Heart left ventricle (tissue), 16 donors: ENCODE measurements at regions not wholly inside any gene's neighbourhood (a gene's known extent, or its start where the extent isn't known, plus 50 kb on each side); places are given as distances from the start of the nearest gene placed in this dataset.

Source experiments
- ATAC-seq, 4 donors: fragments of 200-7000 bp; cut with Tn5 transposase; one replicate each; pipeline ENCODE4 v1.9.1; 2020 to 2022; ENCODE audit warnings: moderate library complexity in 4 of 4, mild to moderate bottlenecking in 3 of 4, moderate number of reproducible peaks in 1 of 4
- DNase-seq, 5 donors: peaks; one replicate each; pipeline ENCODE4 v3.0.0-alpha.2; 2020
- H3K27ac ChIP-seq, 12 donors: fragments of 200-600 bp; sonication (generic) in 4 of 12; one replicate each; pipeline versions ENCODE4 v1.5.0 to v1.8.0; 2016 to 2022; ENCODE audit warnings: mild to moderate bottlenecking in 2 of 12
- H3K27me3 ChIP-seq, 9 donors: fragments of 200-600 bp; sonication (generic) in 2 of 9; one replicate each; pipeline versions ENCODE4 v1.5.1 to v1.8.0; 2016 to 2022; ENCODE audit warnings: mild to moderate bottlenecking in 3 of 9
- H3K36me3 ChIP-seq, 9 donors: fragments of 200-600 bp; sonication (generic) in 2 of 9; one replicate each; pipeline versions ENCODE4 v1.5.0 to v1.8.0; 2018 to 2022; ENCODE audit warnings: mild to moderate bottlenecking in 2 of 9
- H3K4me1 ChIP-seq, 12 donors: fragments of 200-600 bp; sonication (generic) in 4 of 12; one replicate each; pipeline versions ENCODE4 v1.5.0 to v1.8.0; 2016 to 2022; ENCODE audit warnings: mild to moderate bottlenecking in 3 of 12
- H3K4me3 ChIP-seq, 12 donors: fragments of 200-600 bp; sonication (generic) in 4 of 12; one replicate each; pipeline versions ENCODE4 v1.5.0 to v1.8.0; 2017 to 2022; ENCODE audit warnings: mild to moderate bottlenecking in 9 of 12, moderate library complexity in 4 of 12
- H3K9me3 ChIP-seq, 12 donors: fragments of 200-600 bp; sonication (generic) in 4 of 12; one replicate each; pipeline versions ENCODE4 v1.5.0 to v1.8.0; 2016 to 2022; ENCODE audit warnings: mild to moderate bottlenecking in 1 of 12
- POLR2A ChIP-seq, 2 donors: fragments of 450-650 bp; IDR thresholded peaks; one replicate each; pipeline ENCODE4 v1.6.1; 2017; ENCODE audit warnings: antibody characterized with exemption in 2 of 2, mild to moderate bottlenecking in 2 of 2, moderate library complexity in 2 of 2
- WGBS, 4 donors: extraction: QIAGEN DNeasy Blood & Tissue Kit in 2 of 4; methylation state at CpG; one replicate each; pipeline versions ENCODE4 v1.1.5 to v1.1.7; 2013 to 2018; 5-methylcytosine and 5-hydroxymethylcytosine counted together
- intact Hi-C, 10 donors: fragments of 100-400 bp; cut with DNase I; formaldehyde crosslinking; loops; one replicate each; pipeline versions ENCODE4 v1.11.1 to v1.14.2; 2022
- TF ChIP-seq, protein P1 (sequence below), 12 donors: fragments of 200-600 bp; sonication (generic) in 4 of 12; IDR thresholded peaks; one replicate each; pipeline versions ENCODE4 v1.5.0 to v1.8.0; 2018 to 2022; ENCODE audit warnings: antibody characterized with exemption in 12 of 12, mild to moderate bottlenecking in 5 of 12
- donor health status: ischemic (EF 13 %, LVEDD 7.1; RV severe dilation, severe dysfunction).
- donor health status: healthy with polysubstance abuse.
- donor health status: DM: no; HTN: yes; CAD: no.
- donor health status: DM: no; HTN: no; CAD: no.
- donor health status: ischemic (EF 25% LVEDD 6.9; RV normal size, moderate dysfunction).
- donor health status: ischemic (EF 25% LVEDD 5.7; RV mildly dilated, moderate dysfunction).
- donor health status: healthy.
- donor health status: DM: yes; HTN: yes; CAD: no.
- donor health status: ischemic (EF 35%, LVEDD 5.7; RV mildly dilated, moderate dysfunction).
- donor health status: nonischemic (EF 11% LVEDD 7.7; RV severe dilation, severe dysfunction).
- donor health status: DM: yes; HTN: yes; CAD: no.
- donor health status: PGD.
- donor health status: ischemic (EF 29% LVEDD 5.4; RV normal size, mild dysfunction).
- donor health status: nonischemic (EF 23%, LVEDD 6.1; RV moderate dilation, normal function).

DNA sequence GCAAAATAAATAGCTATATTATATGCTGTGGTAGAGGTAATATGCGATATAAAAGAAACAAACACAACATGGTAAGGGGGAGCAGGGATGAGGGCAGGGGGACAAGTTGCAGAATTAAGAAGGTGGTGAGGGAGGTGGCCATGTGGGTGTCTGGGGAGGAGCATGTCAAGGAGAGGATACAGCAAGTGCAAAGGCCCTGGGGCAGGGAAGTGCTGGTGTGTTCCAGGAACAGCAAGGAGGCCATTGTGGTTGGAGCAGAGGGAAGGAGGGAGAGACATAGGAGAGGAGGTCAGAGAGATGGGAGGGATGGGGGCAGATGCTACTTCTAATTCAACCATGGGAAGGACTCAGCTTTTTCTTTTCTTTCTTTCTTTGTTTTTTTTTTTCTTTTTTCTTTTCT is 161.2 kb upstream of the IGSF21 start:
- H3K9me3 ChIP-seq: no peaks in the 10 kb centered on the region
- ATAC-seq (no peak), DNase-seq (no peak)
- intact Hi-C loops: no loop called here
- H3K27me3 ChIP-seq: peaks cover 0 to 10% (median under 1%) of the 10 kb centered on the region in 9 donors
- no peak overlapping the region for H3K4me3 ChIP-seq
- no peak overlapping the region for H3K27ac ChIP-seq
- H3K4me1 ChIP-seq: no peaks in the 10 kb centered on the region
- H3K36me3 ChIP-seq: no peaks in the 10 kb centered on the region
- TF ChIP-seq POLR2A (IDR thresholded peaks at IDR 0.05): no peak
- TF ChIP-seq, protein P1, sequence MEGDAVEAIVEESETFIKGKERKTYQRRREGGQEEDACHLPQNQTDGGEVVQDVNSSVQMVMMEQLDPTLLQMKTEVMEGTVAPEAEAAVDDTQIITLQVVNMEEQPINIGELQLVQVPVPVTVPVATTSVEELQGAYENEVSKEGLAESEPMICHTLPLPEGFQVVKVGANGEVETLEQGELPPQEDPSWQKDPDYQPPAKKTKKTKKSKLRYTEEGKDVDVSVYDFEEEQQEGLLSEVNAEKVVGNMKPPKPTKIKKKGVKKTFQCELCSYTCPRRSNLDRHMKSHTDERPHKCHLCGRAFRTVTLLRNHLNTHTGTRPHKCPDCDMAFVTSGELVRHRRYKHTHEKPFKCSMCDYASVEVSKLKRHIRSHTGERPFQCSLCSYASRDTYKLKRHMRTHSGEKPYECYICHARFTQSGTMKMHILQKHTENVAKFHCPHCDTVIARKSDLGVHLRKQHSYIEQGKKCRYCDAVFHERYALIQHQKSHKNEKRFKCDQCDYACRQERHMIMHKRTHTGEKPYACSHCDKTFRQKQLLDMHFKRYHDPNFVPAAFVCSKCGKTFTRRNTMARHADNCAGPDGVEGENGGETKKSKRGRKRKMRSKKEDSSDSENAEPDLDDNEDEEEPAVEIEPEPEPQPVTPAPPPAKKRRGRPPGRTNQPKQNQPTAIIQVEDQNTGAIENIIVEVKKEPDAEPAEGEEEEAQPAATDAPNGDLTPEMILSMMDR (IDR thresholded peaks at IDR 0.05): no peak
- WGBS, 4 donors: 88 to 96% (median 95%) methylated on average over 1 of the region's 1 CpG

- H3K4me1 ChIP-seq: no peaks in the 10 kb centered on the region
- DNase-seq (no peak), ATAC-seq (no peak)
- WGBS, 4 donors: 62 to 88% (median 66%) methylated on average over 1 to 9 of the region's 9 CpGs
- H3K27ac ChIP-seq: no peak overlapping the region
- intact Hi-C loops: no loop called here
- no peak overlapping the region for H3K4me3 ChIP-seq
- peaks cover 0 to 27% (median 9%) of the 10 kb centered on the region in 9 donors for H3K27me3 ChIP-seq
- H3K9me3 ChIP-seq: no peaks in the 10 kb centered on the region
- TF ChIP-seq POLR2A (IDR thresholded peaks at IDR 0.05): no peak
- TF ChIP-seq, protein P1 (IDR thresholded peaks at IDR 0.05): no peak
- no peaks in the 10 kb centered on the region for H3K36me3 ChIP-seq
Observed at GRCh38 chr1:17948594-17948993, 159.0 kb upstream of the IGSF21 start.

DNA sequence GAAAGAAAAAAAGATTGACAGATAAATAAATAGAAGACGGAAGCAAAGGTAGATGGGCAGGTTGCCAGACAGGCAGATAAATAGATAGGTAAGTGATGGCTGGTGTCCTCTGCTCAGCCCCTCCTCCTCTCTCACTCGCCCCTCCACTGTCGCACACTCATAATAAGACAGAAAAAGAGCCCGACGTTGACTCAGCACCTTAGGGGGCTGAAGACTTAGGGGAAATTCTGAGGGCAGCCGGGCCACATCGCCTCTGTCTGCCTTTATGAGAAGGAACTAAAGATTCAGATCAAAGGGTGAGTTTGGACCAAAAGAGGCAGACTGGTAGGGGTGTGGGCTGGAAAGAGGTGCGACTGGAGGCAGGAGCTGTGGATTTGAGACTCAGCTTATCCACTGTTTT is 158.1 kb upstream of the IGSF21 start:
- H3K27ac ChIP-seq: no peak overlapping the region
- 58 to 69% (median 67%) methylated on average over 8 of the region's 8 CpGs for WGBS, 4 donors
- peaks cover 0 to 32% (median 10%) of the 10 kb centered on the region in 9 donors for H3K27me3 ChIP-seq
- no peaks in the 10 kb centered on the region for H3K36me3 ChIP-seq
- intact Hi-C loops: no loop called here
- no peak for ATAC-seq
- no peak overlapping the region for H3K4me3 ChIP-seq
- TF ChIP-seq POLR2A (IDR thresholded peaks at IDR 0.05): no peak
- TF ChIP-seq, protein P1 (IDR thresholded peaks at IDR 0.05): no peak
- DNase-seq: no peak
- no peaks in the 10 kb centered on the region for H3K9me3 ChIP-seq
- H3K4me1 ChIP-seq: no peaks in the 10 kb centered on the region

GRCh38 chr1:17950728-17951127 is 156.9 kb upstream of the IGSF21 start:
- TF ChIP-seq, protein P1 (IDR thresholded peaks at IDR 0.05): no peak
- TF ChIP-seq POLR2A (IDR thresholded peaks at IDR 0.05): no peak
- Histone ChIP-seq H3K27ac (no peak overlapping the region), H3K4me1 (no peaks in the 10 kb centered on the region), H3K9me3 (no peaks in the 10 kb centered on the region), H3K4me3 (no peak overlapping the region), H3K27me3 (peaks cover under 1 to 38% (median 10%) of the 10 kb centered on the region in 9 donors), H3K36me3 (no peaks in the 10 kb centered on the region)
- DNase-seq (no peak), ATAC-seq (no peak)
- 63 to 65% (median 64%) methylated on average over 7 to 12 of the region's 12 CpGs; no CpG with 5 or more reads in 1 of the 4 donors for WGBS, 4 donors
- intact Hi-C loops: no loop called here
